Left lobe of liver (tissue), 2 donors: ENCODE measurements at regions not wholly inside any gene's neighbourhood (a gene's known extent, or its start where the extent isn't known, plus 50 kb on each side); places are given as distances from the start of the nearest gene placed in this dataset.
"Not testable (repeated sequence)": the region's sequence is repeated elsewhere in the genome, so short reads cannot be mapped to it uniquely, and the experiment has no call there.

Source experiments
- ATAC-seq: fragments of 200-7000 bp; cut with Tn5 transposase; one replicate; pipeline ENCODE4 v1.9.1; 2020; ENCODE audit warnings: mild to moderate bottlenecking, moderate library complexity
- DNase-seq: peaks from one replicate; pipeline ENCODE4 v3.0.0-alpha.2; 2020; ENCODE audit warnings: low spot score
- donor health status: DM: no; HTN: no; CAD: no; lungs with moderate emphysema.
- donor health status: DM: no; HTN: yes; CAD: no.

DNA sequence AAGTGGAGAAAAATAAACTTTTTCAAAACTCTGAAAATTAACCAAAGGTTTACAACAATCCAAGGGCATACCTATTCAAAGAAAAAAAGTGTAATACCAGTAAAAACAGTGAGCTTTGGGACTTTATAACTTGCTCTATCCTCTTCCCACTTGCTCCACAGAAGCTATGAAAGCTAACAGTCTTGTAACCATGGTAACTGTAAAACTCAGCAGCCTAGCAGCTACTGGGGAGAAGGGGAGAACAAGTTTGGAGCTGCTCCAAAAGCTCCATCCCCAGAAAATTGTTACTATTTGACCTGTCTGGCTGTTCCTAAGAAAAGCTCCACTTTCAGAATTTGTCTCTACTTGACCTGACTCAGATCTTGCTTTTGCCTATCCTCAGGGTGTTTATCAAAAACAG lies 191.5 kb downstream of the OTUD1 start:
- DNase-seq (no peak), ATAC-seq (no peak)

DNA sequence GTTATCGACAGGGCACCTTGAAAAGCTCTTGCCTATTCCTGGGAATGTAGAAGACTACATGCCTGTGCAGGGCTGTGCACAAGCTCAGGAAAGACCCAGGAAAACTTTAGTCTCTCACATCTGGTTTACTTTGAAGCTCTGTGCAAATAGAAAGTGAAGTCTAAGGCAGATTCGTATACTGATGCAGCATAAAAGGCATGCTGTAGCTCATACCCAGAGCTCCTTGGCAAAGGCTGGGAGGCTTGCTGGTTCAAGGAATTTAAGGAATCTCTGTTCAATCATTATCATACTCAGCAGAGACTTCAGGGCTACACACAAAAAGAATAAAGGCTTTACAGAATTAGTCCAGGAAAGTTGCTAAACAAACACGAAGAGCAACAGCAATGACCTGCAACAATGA lies 192.0 kb downstream of the OTUD1 start:
- ATAC-seq (no peak), DNase-seq (no peak)

DNA sequence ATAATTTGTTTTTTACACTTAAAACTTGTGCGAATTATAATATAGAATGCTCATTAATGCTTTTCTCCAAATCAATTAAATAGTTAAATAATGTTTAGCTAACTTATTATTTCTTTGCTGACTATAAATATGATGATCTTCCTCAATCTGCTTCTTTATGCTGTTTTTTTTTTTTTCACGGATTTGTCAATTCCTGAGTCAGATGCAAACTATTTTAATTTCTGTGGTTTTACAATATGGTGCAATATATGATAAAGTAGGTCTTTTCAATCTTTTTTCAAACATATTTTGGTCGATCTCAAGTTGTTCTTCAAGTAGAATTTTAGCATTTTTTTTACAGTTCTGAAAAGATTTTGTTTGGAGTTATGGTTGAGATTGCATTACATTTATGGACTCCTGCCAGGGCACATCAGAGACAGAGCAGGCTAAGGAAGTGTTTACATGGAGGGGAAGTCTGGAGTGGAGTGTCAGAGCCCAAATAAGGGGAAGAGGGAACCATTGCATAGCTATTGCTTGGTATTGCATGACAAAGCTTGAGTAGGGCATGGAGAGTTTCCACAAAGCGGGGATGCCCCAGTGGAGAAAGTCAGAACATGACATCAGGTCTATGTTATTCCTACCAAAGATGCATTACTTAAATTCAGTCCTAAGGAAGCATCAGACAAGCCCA lies 204.4 kb downstream of the OTUD1 start:
- DNase-seq = no peak

DNA sequence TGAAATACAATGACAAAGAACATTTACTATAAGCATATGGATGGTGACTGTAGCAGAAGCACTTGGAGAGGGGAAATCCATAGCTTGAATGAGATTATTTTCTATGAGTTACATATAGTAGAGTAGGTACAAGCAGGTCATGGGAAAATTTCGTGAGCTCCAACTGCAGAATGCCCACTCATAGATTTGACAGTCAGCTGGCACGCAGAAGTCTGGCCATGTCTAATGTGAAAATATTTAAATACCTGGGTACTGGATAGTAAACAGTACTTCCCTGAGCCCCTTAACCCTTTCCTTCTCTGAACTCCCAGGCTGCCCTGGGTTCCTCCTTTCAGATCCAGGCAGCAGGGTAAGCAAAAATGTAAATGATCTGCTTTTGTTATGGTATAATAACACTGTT lies 209.7 kb downstream of the OTUD1 start:
- ATAC-seq (no peak), DNase-seq (no peak)

More for the DNA sequence above, 204.4 kb downstream of the OTUD1 start:
- peak; percentile 43 for ATAC-seq

DNA sequence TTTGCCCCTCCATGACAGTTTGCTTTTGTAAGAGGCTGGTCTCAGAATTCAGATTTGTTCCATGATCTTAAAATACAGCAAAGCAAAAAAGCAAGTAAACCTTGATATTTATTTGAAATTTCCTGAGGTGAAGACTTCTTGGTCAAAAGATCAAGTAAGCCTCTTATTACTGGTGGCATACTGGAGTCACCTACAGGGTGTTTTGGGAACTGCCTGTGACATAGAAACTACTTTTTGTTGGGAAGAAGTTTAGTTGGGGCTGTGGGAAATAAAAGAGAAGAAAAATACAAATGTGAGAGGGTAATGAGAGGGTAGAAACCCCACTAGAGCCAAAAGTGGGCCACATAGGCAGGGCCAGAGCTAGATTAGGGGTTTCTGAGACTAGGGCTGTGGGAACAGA lies 217.9 kb downstream of the OTUD1 start:
- no peak for ATAC-seq
- no peak for DNase-seq

DNA sequence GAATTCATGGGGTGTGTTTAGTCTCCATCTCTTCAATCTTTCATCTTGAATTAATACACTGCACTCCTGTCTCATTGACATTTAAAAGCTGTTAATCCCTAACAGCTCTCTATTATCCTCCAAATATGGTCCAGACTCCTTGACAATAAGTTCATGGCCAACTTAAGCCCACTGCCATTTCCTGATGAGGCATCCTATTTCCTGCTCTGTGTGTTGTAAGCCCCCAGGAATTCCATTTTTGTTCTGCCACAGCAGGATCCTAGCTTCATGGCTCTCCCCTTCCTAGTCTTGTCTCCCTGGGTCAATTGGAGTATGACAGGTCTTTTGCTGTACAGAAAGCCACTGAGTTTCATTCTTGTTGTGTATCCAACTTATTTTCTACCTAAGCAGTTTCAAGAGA lies 218.8 kb downstream of the OTUD1 start:
- no peak for DNase-seq

DNA sequence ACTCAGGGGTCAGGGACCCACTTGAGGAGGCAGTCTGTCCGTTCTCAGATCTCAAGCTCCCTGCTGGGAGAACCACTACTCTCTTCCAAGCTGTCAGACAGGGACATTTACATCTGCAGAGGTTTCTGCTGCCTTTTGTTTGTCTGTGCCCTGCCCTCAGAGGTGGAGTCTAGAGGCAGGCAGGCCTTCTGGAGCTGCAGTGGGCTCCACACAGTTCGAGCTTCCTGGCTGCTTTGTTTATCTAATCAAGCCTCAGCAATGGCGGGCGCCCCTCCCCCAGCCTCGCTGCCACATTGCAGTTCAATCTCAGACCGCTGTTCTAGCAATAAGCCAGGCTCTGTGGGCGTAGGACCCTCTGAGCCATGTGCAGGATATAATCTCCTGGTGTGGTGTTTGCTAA lies 233.0 kb downstream of the OTUD1 start:
- not testable (repeated sequence) for DNase-seq, ATAC-seq

More for the DNA sequence above, 218.8 kb downstream of the OTUD1 start:
- ATAC-seq = no peak

DNA sequence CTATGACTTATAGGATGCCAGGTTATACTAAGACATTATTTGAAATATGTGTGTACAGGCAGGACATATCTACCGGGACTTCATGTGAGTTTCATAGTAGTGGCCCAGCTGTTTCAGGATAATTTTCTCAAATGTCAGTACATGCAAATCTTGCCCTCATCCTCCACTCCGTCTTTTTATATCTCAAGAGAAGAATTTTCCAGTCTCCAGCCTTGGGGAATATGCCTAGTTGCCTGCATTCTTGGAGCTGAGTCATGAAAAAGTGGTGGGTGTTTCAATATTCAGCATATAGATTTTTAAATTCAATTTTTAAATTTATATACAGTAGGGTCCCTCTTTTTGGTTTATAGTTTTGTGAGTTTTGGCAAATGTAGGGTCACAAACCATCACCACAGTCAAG lies 236.7 kb downstream of the OTUD1 start:
- no peak for ATAC-seq
- no peak for DNase-seq

DNA sequence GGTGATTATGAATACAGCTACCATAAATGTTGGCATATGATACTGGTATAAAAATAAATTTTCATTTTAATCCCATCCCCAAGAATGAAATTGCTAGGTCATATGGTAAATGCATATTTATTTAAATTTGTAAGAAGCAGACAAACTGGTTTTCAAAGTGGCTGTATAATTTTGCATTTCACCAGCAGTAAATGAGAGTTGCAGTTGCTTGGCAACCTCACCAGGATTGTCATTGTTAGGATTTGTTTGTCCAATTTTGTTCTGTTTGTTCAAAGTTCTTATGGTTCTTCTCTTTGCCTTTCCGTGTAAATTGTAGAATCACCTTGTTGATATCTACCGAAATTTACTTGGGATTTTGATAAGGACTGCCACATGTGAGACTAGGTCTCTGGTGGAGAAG lies 237.4 kb downstream of the OTUD1 start:
- ATAC-seq = no peak
- DNase-seq = no peak

DNA sequence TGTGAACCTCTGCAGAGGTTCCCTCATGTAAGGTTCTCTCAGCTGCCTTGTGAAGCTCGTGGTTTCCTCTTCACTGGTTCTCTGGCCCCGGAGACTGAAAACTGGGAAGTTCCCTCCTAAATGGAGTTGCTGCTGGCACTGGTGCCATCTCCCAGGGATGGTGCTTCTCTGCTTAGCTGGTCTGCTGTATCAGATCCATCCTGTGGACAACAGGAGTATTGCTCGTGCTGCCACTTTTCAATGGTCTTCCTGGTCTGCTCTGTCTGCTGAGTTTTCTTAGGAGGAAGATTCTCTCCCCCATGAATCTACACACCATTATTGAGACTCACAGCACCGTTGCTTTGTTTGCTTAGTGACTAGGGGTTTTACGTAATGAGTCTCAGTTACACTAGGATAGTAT lies 247.8 kb downstream of the OTUD1 start:
- no peak for ATAC-seq
- DNase-seq = no peak

DNA sequence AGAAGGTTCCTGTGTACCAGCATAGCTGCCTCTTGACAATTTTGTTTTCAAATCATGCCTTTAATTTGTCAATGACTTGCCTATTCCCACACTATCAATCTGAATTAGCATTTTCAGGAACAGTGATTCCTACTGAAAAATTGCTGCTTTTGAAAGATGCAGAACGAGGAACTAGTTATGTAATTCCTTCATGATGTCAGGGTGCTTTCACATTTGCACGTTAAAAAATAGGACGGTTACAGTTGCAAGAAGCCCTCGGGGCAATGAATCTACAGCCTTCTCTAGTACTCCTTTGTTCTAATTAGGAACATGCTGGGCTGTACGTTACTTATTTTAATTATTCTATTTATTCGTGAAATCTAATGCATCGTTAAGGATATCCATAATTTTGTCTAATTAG lies 253.9 kb downstream of the OTUD1 start:
- no peak for ATAC-seq
- no peak for DNase-seq

DNA sequence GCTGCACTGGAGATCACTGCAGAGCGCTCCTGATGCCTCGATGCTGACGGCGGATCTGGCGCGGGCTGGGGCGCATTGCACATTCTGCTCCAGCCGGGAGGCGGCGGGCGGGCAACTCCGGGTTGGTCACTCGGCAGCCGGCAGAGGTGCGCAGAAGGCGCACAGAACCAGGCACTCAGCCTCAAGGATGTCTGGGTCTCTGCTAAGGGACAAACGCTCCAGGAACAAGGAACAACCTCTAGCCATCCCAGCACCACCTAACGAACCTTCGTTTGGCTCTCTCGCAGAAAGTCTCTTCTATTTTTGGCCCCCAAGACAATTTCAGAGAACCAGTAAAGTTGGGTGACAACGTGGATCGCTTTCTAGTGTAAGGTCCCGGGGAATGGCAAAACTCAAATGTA lies 254.6 kb downstream of the OTUD1 start:
- ATAC-seq = peak; percentile 24
- DNase-seq = no peak

DNA sequence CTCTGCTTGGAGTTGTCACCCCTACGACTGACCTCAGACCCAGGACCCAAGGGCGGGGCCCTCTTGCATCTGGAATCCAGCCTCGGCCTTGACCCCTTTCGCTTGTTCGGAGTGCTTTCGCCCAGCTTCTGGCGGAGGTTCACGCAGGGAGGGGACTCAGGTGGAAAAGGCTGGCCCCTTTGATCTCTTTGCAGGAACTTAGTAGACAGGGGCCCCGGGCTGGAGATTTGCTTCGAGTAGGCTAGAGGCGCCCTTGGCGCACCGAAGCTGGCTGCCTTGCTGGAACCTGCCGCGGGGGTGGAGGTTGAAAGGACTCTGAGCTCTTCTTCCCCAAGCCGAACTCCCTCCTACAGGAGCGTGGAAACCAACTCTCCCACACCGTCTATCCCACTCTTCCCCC lies 255.1 kb downstream of the OTUD1 start:
- ATAC-seq (no peak), DNase-seq (no peak)

DNA sequence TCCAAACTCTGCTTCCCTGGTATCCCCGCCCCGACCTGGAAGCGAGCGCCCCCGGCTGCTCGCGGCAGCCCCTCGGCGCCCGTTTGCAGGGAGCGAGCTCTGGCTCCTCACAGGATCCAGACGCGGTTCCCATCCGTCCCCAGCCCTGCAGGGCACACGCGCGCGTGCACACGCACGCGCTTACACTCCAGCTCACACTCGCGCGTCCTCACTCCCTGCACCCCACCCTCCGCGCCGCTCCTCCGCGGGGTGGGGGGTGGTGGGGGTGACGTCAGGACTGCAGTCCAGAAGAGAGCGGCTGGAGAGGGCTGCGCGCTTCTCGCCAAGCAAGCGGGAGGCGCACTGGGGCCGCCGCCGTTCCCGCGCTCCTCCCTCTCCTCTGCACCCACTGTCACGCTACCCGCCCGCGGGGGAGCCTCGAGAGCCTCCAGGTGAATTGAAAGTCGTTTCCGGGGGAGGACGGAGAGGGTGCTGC lies 255.6 kb downstream of the OTUD1 start:
- ATAC-seq (no peak), DNase-seq (no peak)

DNA sequence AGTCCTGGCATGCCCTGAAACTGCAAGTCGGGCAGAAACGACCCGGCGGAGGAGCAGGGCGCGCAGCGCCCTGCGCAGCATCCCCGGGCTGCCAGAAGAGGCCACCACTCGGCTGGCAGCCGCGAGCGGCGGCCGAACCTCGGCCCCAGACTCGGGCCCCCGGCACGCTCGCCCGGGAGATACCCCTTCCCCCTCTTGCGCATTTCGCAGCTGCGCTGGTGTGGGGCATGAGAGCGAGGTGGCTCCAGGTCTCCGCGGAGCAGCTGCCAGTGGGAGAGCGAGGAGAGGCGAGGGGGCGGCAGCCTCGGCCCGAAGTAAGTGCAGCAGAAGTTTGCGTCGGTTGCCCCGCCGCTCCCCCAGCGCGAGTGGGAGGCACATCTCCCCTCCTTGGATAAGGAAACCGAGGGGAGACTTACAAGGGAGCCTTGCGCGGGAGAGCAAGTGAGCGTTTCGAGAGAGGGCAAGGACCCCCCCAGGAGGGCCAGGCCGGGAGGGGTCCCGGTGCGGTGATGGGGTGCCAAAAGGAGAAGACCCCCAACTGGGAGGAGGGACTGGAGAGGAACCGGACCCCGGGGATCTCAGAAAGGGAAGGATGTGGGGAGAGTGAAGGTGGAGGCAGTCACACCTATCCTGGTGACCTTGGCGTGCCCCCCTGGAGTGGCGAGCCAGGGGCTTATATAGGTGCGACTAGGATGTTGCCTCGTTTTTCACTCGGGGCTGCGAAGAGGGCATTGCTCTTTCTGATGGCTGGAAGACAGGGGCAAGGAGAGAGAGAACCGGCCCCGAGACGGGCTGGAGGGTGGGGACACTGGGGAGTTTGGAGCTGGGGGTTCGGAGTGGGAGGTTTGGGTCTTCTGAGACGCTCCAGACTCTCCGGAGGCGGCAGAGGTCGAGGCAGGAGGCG lies 256.3 kb downstream of the OTUD1 start:
- no peak for ATAC-seq
- DNase-seq = no peak

DNA sequence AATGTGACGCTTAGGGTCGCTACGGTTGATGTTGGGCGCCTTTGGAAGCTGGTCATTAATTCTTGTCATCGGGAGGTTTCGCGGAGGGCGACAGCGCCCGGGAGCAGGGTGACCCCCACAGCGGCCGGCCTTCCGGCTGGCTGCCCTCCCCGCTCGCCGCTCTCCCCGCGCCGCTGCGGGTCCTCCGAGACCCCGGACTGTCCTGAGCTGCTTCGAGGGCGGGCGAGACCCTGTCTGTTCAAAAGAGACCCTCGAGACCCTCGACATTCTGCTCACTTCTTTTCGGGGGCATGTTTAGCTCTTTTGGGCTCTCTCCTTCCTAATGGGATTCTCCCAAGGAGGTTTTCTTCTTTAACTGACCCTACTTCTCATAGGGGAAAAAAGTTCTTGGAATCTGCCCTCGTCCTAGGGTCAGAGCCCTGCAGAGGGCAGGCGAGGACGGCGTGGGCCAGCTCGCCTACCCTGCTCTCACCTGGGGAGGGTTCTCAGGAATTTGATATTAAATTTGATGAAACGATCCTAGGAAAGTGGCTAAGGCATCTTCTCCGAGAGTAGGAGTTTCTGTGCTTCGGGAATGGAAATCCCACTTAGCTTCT lies 257.0 kb downstream of the OTUD1 start:
- no peak for DNase-seq

DNA sequence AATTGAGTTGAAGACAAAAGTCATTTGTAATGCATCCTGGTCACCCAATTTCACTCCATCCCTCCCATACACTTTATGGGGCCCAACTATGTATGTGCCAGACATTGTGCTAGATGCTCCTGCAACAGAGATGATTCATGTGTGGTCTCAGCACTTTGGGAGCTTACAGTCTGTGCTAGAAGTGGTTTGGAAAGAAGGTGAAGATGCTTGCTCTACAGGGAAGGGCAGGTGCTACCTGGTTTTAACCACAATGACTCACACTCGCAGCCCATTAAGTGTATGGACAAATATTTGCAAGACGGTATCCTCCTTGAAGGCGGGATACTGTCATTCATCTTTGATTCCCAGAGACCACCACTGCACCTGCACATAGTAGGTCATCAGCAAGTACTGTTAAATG lies 257.6 kb downstream of the OTUD1 start:
- DNase-seq (no peak), ATAC-seq (no peak)

More for the DNA sequence above, 257.0 kb downstream of the OTUD1 start:
- ATAC-seq = no peak

DNA sequence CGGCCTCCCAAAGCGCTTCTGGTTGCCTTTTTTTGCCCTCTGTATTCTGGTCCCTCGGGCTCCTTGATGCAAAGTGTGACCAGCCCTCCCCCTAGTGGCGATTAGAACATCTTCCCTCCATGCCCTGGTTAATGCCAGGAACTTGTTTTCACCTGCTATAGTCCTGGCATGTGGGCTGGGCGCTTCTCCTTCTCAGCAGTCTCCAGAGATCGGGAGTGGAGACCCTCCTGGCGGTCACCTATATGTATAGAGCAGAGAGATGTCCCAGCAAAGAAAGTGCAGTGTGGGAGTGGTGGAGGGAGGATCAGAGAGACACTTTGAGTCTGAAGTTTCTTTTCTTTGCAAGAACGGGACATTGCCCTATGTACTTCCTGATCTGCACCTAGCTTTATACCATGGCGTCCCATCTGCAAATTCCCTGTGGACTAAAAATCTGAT lies 264.1 kb downstream of the OTUD1 start:
- DNase-seq = peak; percentile 56
- ATAC-seq = peak; percentile 99

DNA sequence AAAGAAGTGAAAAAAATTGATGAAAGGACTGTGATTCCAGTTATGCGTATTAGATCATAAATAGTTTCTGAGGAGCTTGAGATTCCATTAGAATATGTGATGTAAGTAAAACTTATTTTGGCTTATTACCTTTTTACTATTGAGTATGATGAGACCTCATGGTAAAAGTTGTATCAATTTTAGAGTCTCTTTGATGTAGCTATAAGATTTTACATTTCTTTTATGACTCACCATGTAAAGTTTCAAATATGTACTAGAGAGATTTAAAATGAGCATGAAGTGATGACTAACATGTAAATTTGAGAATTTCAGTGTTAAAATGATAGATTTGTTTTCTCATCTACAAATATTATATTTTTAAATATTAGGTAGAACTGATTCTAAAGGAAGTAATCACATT lies 276.5 kb downstream of the OTUD1 start:
- ATAC-seq = no peak
- no peak for DNase-seq

DNA sequence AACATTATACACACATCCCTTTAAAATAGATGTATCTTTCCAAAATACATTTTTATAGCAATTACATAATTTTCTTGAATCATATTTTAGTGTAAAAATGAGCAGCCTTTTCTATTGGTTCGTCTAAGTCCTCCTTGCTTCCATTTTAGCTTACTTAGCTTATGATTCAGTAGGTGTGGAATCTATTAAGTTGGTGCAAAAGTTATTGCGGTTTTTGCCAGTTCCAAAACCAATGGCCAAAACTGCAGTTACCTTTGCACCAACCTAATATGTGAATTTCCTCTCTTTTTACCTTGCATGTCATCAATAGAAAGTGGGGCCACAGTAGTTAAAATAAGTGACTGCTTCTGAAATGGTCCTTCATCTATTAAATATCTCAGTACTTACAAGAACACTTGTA lies 279.0 kb downstream of the OTUD1 start:
- ATAC-seq (no peak), DNase-seq (no peak)

DNA sequence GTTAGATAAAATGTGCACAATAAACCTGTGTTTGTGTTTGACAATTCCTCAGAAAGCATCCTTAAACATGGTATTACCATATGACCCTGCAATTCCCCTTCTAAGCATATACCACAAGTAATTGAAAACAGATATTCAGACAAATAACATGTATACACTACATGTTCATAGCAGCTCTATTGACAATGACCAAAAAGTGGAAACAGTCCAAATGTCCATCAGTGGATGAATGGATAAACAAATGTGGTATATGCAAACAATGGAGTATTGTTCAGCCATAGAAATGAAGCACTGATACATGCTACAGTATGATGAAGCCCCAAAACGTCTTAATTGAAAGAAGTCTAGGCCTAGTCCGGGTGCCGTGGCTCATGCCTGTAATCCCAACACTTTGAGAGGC lies 280.1 kb downstream of the OTUD1 start:
- no peak for ATAC-seq
- no peak for DNase-seq

DNA sequence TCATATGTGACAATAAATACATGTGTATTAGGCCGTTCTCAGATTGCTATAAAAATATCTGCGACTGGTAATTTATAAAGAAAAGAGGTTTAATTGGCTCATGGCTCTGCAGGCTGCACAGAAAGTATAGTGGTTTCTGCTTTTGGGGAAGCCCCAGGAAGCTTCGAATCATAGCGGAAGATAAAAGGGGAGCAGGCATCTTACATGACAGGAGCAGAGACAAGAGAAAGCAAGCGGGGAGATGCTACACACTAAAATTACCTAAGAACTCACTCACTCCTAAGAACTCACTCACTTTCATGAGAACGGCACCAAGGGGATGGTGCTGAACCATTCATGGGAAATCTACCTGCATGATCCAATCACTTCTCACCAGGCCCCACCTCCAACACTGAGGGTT lies 284.9 kb downstream of the OTUD1 start:
- no peak for ATAC-seq

More for the DNA sequence above, 284.9 kb downstream of the OTUD1 start:
- no peak for DNase-seq
